GM21825 (cell line): ENCODE measurements at regions not wholly inside any gene's neighbourhood (a gene's known extent, or its start where the extent isn't known, plus 50 kb on each side); places are given as distances from the start of the nearest gene placed in this dataset.

Experiments used
- ATAC-seq: cut with Tn5 transposase; IDR thresholded peaks from one replicate; pipeline ENCODE4 v1.9.1; 2021; ENCODE audit warnings: mild to moderate bottlenecking, moderate library complexity; ENCODE audit not compliant: unreplicated experiment

GRCh38 chr7:19235680-19236079, 90.5 kb upstream of the FERD3L start:
- ATAC-seq: no peak

GRCh38 chr7:19224951-19225350, 79.7 kb upstream of the FERD3L start:
- no peak for ATAC-seq

- no peak for ATAC-seq
Measured at GRCh38 chr7:19215412-19215811, 70.2 kb upstream of the FERD3L start.

- no peak for ATAC-seq
Measured at GRCh38 chr7:19213746-19214145, 68.5 kb upstream of the FERD3L start.

GRCh38 chr7:19210893-19211413, 65.7 kb upstream of the FERD3L start:
- ATAC-seq: no peak

- no peak for ATAC-seq
Measured at GRCh38 chr7:19209166-19209696, 64.0 kb upstream of the FERD3L start.

GRCh38 chr7:19206721-19207120, 61.5 kb upstream of the FERD3L start:
- ATAC-seq: no peak

GRCh38 chr7:19203686-19204085, 58.5 kb upstream of the FERD3L start:
- ATAC-seq: no peak

GRCh38 chr7:19202599-19202998, 57.4 kb upstream of the FERD3L start:
- no peak for ATAC-seq
